HepG2 (cell line): ENCODE measurements at regions not wholly inside any gene's neighbourhood (a gene's known extent, or its start where the extent isn't known, plus 50 kb on each side); places are given as distances from the start of the nearest gene placed in this dataset.

ENCODE experiments used
- ATAC-seq: fragments of 200-7000 bp; cut with Tn5 transposase; 3 replicates; pipeline ENCODE4 v1.9.1; 2020; ENCODE audit warnings: mild to moderate bottlenecking, moderate library complexity
- BruUV-seq: library from RNA; stranded (reverse); fragments of 400-500 nt; replicated peaks from 2 replicates; lab custom pipeline; 2021; lab: Mats Ljungman, UMichigan
- CTCF ChIA-PET: fragments of 300-600 bp; formaldehyde crosslinking; extraction: SDS; loops from one replicate; lab custom pipeline; 2021; ENCODE audit warnings: low total read pairs, inconsistent platforms, low intra/inter-chr PET ratio; lab: Yijun Ruan, JAX
- POLR2A ChIA-PET: fragments of 350-600 bp; sonication (Branson Sonifier 250); formaldehyde crosslinking; loops from one replicate; lab custom pipeline; 2020; ENCODE audit warnings: antibody characterized with exemption, inconsistent platforms; lab: Yijun Ruan, JAX
- DNase-seq: peaks from one replicate; pipeline ENCODE4 v3.0.0-alpha.2; 2015; ENCODE audit warnings: low spot score
- FAIRE-seq: peaks from 3 replicates; lab custom pipeline; 2011; peaks lifted over from hg19 to GRCh38; lab: Jason Lieb, UNC
- H2AFZ ChIP-seq: one replicate; pipeline ENCODE4 v1.6.1; 2011; ENCODE audit warnings: low read length, inconsistent platforms
- H3K27ac ChIP-seq: fragments of 300-600 bp; 3 replicates; pipeline ENCODE4 v1.8.0; 2011; ENCODE audit warnings: mixed run types, mild to moderate bottlenecking, mixed read lengths, low read length, inconsistent platforms; ENCODE audit not compliant: insufficient read depth; ENCODE audit errors: extremely low read length
- H3K27me3 ChIP-seq, 2 experiments: fragments of 200-600 bp in 1 of 2; 2 replicates in 1 of 2; 3 replicates in 1 of 2; pipeline versions ENCODE4 v1.6.0 to v1.8.0; 2011; ENCODE audit warnings: low read length in 2 of 2, mild to moderate bottlenecking in 2 of 2, moderate library complexity in 2 of 2, inconsistent platforms in 1 of 2; ENCODE audit not compliant: insufficient read depth in 2 of 2, control insufficient read depth in 1 of 2
- H3K36me3 ChIP-seq, 2 experiments: fragments of 200-600 bp in 1 of 2; replicated peaks in 1 of 2; 2 replicates in 1 of 2; 3 replicates in 1 of 2; pipeline versions ENCODE4 v1.5.1 to v1.8.0; 2011; ENCODE audit warnings: low read length in 2 of 2, inconsistent platforms in 1 of 2; ENCODE audit not compliant: insufficient read depth in 2 of 2, control insufficient read depth in 1 of 2
- H3K4me1 ChIP-seq: 2 replicates; pipeline ENCODE4 v1.5.1; 2012; ENCODE audit warnings: low read length, inconsistent platforms; ENCODE audit not compliant: insufficient read depth
- H3K4me2 ChIP-seq: 2 replicates; pipeline ENCODE4 v1.6.0; 2011; ENCODE audit warnings: low read depth, low read length, inconsistent platforms
- H3K4me3 ChIP-seq, 3 experiments: fragments of 200-600 bp in 1 of 3; sonication (generic), shearing (Covaris generic) in 1 of 3; replicated peaks in 1 of 3; 2 replicates each; pipeline ENCODE4 v1.5.1; 2011 to 2016; ENCODE audit warnings: low read length in 3 of 3, inconsistent platforms in 2 of 3, low read depth in 2 of 3, mild to moderate bottlenecking in 2 of 3, control low read depth in 1 of 3, mixed read lengths in 1 of 3; ENCODE audit not compliant: insufficient read depth in 1 of 3
- H3K79me2 ChIP-seq: one replicate; pipeline ENCODE4 v1.6.1; 2011; ENCODE audit warnings: low read length, inconsistent platforms; ENCODE audit not compliant: insufficient read depth
- H3K9ac ChIP-seq: 2 replicates; pipeline ENCODE4 v1.6.0; 2011; ENCODE audit warnings: mild to moderate bottlenecking, low read depth, low read length, inconsistent platforms; ENCODE audit not compliant: insufficient read depth
- H3K9me3 ChIP-seq: 2 replicates; pipeline ENCODE4 v1.5.1; 2012; ENCODE audit warnings: mild to moderate bottlenecking, low read length
- H4K20me1 ChIP-seq: 2 replicates; pipeline ENCODE4 v1.6.0; 2011; ENCODE audit warnings: inconsistent platforms, mild to moderate bottlenecking, low read length, moderate library complexity; ENCODE audit not compliant: insufficient read depth
- HBP1 ChIP-seq: IDR thresholded peaks from 2 replicates; pipeline ENCODE4 v1.6.1; 2016; ENCODE audit warnings: low read depth, control low read depth
- ISL2 ChIP-seq: sonication (generic); formaldehyde crosslinking; IDR thresholded peaks from 2 replicates; pipeline ENCODE4 v1.5.0; 2020; ENCODE audit warnings: missing genetic modification reagents
- KDM3A ChIP-seq: IDR thresholded peaks from 2 replicates; pipeline ENCODE4 v1.6.1; 2018; ENCODE audit warnings: low read depth, missing compliant biosample characterization
- MIXL1 ChIP-seq: IDR thresholded peaks from 2 replicates; pipeline ENCODE4 v1.6.1; 2016
- NFE2 ChIP-seq: sonication (generic); formaldehyde crosslinking; IDR thresholded peaks from 2 replicates; pipeline ENCODE4 v1.4.0; 2020; ENCODE audit warnings: missing genetic modification reagents
- PAXIP1 ChIP-seq: sonication (generic); formaldehyde crosslinking; conservative IDR thresholded peaks from 2 replicates; pipeline ENCODE4 v1.4.0; 2020; ENCODE audit warnings: mild to moderate bottlenecking, missing genetic modification reagents, moderate library complexity
- SNAPC2 ChIP-seq: sonication (generic); formaldehyde crosslinking; IDR thresholded peaks from 2 replicates; pipeline ENCODE4 v1.8.1; 2022; ENCODE audit warnings: mild to moderate bottlenecking, missing genetic modification reagents
- SRSF1 ChIP-seq: fragments of 200-400 bp; formaldehyde crosslinking; optimal IDR thresholded peaks from 2 replicates; pipeline ENCODE3; 2017; ENCODE audit warnings: mild to moderate bottlenecking, low read depth, low read length, moderate library complexity
- TCF7 ChIP-seq: sonication (generic); IDR thresholded peaks from 2 replicates; pipeline ENCODE4 v1.6.1; 2016; ENCODE audit warnings: antibody characterized with exemption, low read depth
- ZNF224 ChIP-seq: sonication (generic); formaldehyde crosslinking; IDR thresholded peaks from 2 replicates; pipeline ENCODE4 v1.5.0; 2020; ENCODE audit warnings: mild to moderate bottlenecking, missing genetic modification reagents
- ZNF598 ChIP-seq: sonication (generic); formaldehyde crosslinking; IDR thresholded peaks from 2 replicates; pipeline ENCODE4 v1.5.1; 2020; ENCODE audit warnings: mild to moderate bottlenecking, missing genetic modification reagents, borderline replicate concordance
- ZNF607 ChIP-seq: sonication (generic); formaldehyde crosslinking; IDR thresholded peaks from 2 replicates; pipeline ENCODE4 v1.5.1; 2020; ENCODE audit warnings: missing genetic modification reagents, mild to moderate bottlenecking, borderline replicate concordance
- WGBS: methylation state at CpG from one replicate; pipeline ENCODE4 v1.1.6; 2017; ENCODE audit warnings: low lambda C conversion rate; 5-methylcytosine and 5-hydroxymethylcytosine counted together
- in situ Hi-C: cut with HindIII; loops from 2 replicates; pipeline ENCODE4 v1.10.0; 2017; ENCODE audit warnings: low pct_unique_long_range_greater_than_20kb; ENCODE audit not compliant: extremely low pct_ligation_motif_present
- intact Hi-C: fragments of 100-400 bp; cut with micrococcal nuclease; formaldehyde crosslinking; loops from one replicate; pipeline ENCODE4 v1.10.0; 2022; ENCODE audit not compliant: unreplicated experiment
- TF ChIP-seq, protein P1 (sequence below): sonication (generic); formaldehyde crosslinking; IDR thresholded peaks from 2 replicates; pipeline ENCODE4 v1.5.0; 2020; ENCODE audit warnings: missing genetic modification reagents
- TF ChIP-seq, protein P2 (sequence below): sonication (generic); formaldehyde crosslinking; IDR thresholded peaks from 2 replicates; pipeline ENCODE4 v1.5.0; 2020; ENCODE audit warnings: mild to moderate bottlenecking, missing genetic modification reagents

- in situ Hi-C loops: no loop called here
- CTCF ChIA-PET: no interaction called here
These were observed 101.9 kb upstream of the HGF start for GRCh38 chr7:81871606-81872265.

DNA sequence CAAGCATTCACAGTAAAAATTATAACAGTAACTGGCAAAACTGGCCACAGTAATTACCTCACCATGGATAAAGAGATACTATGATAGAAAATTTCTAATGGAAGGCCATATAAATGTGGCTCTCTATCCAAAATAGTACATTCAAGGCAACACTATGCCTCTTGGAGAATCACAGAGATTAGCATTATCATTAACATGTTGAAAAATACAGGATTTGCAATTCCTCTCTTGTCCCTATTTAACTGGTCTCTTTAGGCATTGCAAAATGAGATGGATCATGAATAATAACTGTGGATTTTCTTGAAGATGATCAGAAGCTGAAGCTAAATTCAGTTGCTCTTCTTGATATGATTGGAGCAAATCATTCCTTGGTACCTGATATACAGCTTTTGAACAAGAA, 100.8 kb upstream of the HGF start:
- CTCF ChIA-PET: no interaction called here
- Histone ChIP-seq H4K20me1 (no peaks in the 10 kb centered on the region), H3K4me1 (no peaks in the 10 kb centered on the region), H3K4me2 (no peak overlapping the region), H3K36me3 (no peaks in the 10 kb centered on the region), H3K4me3 (no peak overlapping the region), H3K27me3 (peaks cover 0 to 1% of the 10 kb centered on the region in 2 experiments; a peak in 1 of 5 replicates), H3K79me2 (no peaks in the 10 kb centered on the region), H2AFZ (no peak overlapping the region), H3K9me3 (no peaks in the 10 kb centered on the region), H3K9ac (no peak overlapping the region), H3K27ac (no peak overlapping the region)
- intact Hi-C loops: no loop called here
- no TSS peak for BruUV-seq
- POLR2A ChIA-PET: no interaction called here
- in situ Hi-C loops: no loop called here
- FAIRE-seq (no peak), DNase-seq (no peak), ATAC-seq (no peak)
- TF ChIP-seq NFE2 (CRISPR knock-in tag): no peak
- TF ChIP-seq MIXL1: no peak
- no peak for TF ChIP-seq HBP1
- no peak for TF ChIP-seq PAXIP1 (CRISPR knock-in tag)
- no peak for TF ChIP-seq SRSF1
- no peak for TF ChIP-seq ZNF607 (CRISPR knock-in tag)
- TF ChIP-seq, protein P1, sequence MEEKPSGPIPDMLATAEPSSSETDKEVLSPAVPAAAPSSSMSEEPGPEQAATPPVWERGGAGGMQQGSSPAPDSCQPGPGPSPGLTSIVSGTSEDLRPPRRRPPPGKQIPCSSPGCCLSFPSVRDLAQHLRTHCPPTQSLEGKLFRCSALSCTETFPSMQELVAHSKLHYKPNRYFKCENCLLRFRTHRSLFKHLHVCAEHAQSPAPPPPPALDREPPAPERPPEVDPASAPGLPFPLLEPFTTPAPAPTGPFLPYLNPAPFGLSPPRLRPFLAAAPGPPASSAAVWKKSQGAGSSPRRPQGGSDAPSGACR (CRISPR knock-in tag): no peak
- no peak for TF ChIP-seq TCF7
- TF ChIP-seq, protein P2, sequence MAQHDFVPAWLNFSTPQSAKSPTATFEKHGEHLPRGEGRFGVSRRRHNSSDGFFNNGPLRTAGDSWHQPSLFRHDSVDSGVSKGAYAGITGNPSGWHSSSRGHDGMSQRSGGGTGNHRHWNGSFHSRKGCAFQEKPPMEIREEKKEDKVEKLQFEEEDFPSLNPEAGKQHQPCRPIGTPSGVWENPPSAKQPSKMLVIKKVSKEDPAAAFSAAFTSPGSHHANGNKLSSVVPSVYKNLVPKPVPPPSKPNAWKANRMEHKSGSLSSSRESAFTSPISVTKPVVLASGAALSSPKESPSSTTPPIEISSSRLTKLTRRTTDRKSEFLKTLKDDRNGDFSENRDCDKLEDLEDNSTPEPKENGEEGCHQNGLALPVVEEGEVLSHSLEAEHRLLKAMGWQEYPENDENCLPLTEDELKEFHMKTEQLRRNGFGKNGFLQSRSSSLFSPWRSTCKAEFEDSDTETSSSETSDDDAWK (CRISPR knock-in tag): no peak
- TF ChIP-seq ISL2 (CRISPR knock-in tag): no peak
- TF ChIP-seq SNAPC2: no peak

More at GRCh38 chr7:81871606-81872265, 101.9 kb upstream of the HGF start:
- H3K79me2 ChIP-seq: no peaks in the 10 kb centered on the region
- no peak for FAIRE-seq
- no TSS peak for BruUV-seq
- no peaks in the 10 kb centered on the region for H3K4me1 ChIP-seq
- ATAC-seq: no peak
- H3K4me2 ChIP-seq: no peak overlapping the region
- intact Hi-C loops: no loop called here
- no peak overlapping the region for H3K27ac ChIP-seq
- TF ChIP-seq ZNF598 (CRISPR knock-in tag): no peak
- TF ChIP-seq KDM3A (CRISPR knock-in tag): no peak
- TF ChIP-seq ZNF224: no peak
- no peaks in the 10 kb centered on the region for H4K20me1 ChIP-seq
- peaks cover 0 to 1% of the 10 kb centered on the region in 2 experiments; a peak in 1 of 5 replicates for H3K27me3 ChIP-seq
- no peak for DNase-seq
- no peak overlapping the region for H3K9ac ChIP-seq
- H3K9me3 ChIP-seq: no peaks in the 10 kb centered on the region
- H3K36me3 ChIP-seq: no peaks in the 10 kb centered on the region
- no peak overlapping the region for H2AFZ ChIP-seq
- no peak overlapping the region for H3K4me3 ChIP-seq
- WGBS: 15% methylated on average over 6 of the region's 6 CpGs
- POLR2A ChIA-PET: no interaction called here
